Left ventricle myocardium inferior (tissue), 1 donor: ENCODE measurements at regions not wholly inside any gene's neighbourhood (a gene's known extent, or its start where the extent isn't known, plus 50 kb on each side); places are given as distances from the start of the nearest gene placed in this dataset.

Experiments used
- DNase-seq: peaks from one replicate; pipeline ENCODE4 v3.0.0-alpha.2; 2020
- H3K27ac ChIP-seq: fragments of 200-600 bp; replicated peaks from 2 replicates; pipeline ENCODE4 v1.8.0; 2021
- H3K27me3 ChIP-seq: fragments of 200-600 bp; 2 replicates; pipeline ENCODE4 v1.8.0; 2021; ENCODE audit warnings: low read depth
- H3K36me3 ChIP-seq: fragments of 200-600 bp; 2 replicates; pipeline ENCODE4 v1.8.0; 2021
- H3K4me1 ChIP-seq: fragments of 200-600 bp; 2 replicates; pipeline ENCODE4 v1.8.0; 2021
- H3K4me3 ChIP-seq: fragments of 200-600 bp; 2 replicates; pipeline ENCODE4 v1.8.0; 2021; ENCODE audit warnings: mild to moderate bottlenecking, moderate library complexity
- H3K9me3 ChIP-seq: fragments of 200-600 bp; replicated peaks from 2 replicates; pipeline ENCODE4 v1.8.0; 2021
- CTCF ChIP-seq: fragments of 200-600 bp; IDR thresholded peaks from 2 replicates; pipeline ENCODE4 v1.8.0; 2021; ENCODE audit warnings: antibody characterized with exemption, mild to moderate bottlenecking, borderline replicate concordance
- intact Hi-C: fragments of 100-400 bp; cut with micrococcal nuclease; formaldehyde crosslinking; loops from one replicate; pipeline ENCODE4 v1.11.0; 2022
- donor health status: DM: no; HTN: yes; CAD: no; lungs with severe emphysema.

- Histone ChIP-seq H3K27me3 (peaks cover 36% of the 10 kb centered on the region), H3K27ac (no peak overlapping the region), H3K36me3 (no peaks in the 10 kb centered on the region), H3K9me3 (no peaks in the 10 kb centered on the region), H3K4me1 (peaks cover 1% of the 10 kb centered on the region), H3K4me3 (no peak overlapping the region)
- intact Hi-C loops = no loop called here
- DNase-seq = no peak
- TF ChIP-seq CTCF = no peak
Observed at GRCh38 chr17:72401883-72402726, 281.3 kb downstream of the SOX9 start.

GRCh38 chr17:72402727-72403210 is 281.9 kb downstream of the SOX9 start:
- H3K4me3 ChIP-seq = no peak overlapping the region
- H3K27me3 ChIP-seq = peaks cover 36% of the 10 kb centered on the region
- DNase-seq = no peak
- peaks cover 8% of the 10 kb centered on the region for H3K4me1 ChIP-seq
- H3K27ac ChIP-seq = no peak overlapping the region
- H3K36me3 ChIP-seq = no peaks in the 10 kb centered on the region
- no peaks in the 10 kb centered on the region for H3K9me3 ChIP-seq
- no peak for TF ChIP-seq CTCF
- intact Hi-C loops = no loop called here

DNA sequence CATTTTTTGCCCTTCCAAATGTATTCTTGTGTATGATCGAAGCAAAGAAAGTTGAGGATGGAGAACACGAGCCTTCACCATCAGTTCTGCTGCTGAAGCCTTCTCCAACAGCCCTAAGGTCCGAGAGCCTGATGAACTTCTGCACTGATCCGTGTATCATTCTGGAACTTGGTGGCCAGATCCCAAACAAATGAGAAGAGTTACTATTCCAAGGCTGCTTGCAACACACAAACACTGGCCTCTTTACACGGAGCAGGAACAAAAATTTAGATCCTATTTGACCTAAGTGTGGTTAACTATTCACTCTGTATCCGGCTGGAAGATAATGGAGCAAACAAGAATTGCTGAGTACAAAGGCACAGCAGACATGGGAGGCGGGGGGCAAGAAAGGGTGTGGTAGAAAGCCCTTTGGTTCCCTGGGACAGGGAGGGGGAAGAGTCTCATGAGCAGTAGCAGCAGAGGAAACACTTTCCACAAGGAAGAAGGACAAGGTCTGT is 282.9 kb downstream of the SOX9 start:
- Histone ChIP-seq H3K4me1 (peaks cover 13% of the 10 kb centered on the region), H3K4me3 (no peak overlapping the region), H3K27ac (no peak overlapping the region), H3K36me3 (no peaks in the 10 kb centered on the region), H3K9me3 (no peaks in the 10 kb centered on the region), H3K27me3 (peaks cover 30% of the 10 kb centered on the region)
- no peak for DNase-seq
- no peak for TF ChIP-seq CTCF
- intact Hi-C loops = no loop called here

DNA sequence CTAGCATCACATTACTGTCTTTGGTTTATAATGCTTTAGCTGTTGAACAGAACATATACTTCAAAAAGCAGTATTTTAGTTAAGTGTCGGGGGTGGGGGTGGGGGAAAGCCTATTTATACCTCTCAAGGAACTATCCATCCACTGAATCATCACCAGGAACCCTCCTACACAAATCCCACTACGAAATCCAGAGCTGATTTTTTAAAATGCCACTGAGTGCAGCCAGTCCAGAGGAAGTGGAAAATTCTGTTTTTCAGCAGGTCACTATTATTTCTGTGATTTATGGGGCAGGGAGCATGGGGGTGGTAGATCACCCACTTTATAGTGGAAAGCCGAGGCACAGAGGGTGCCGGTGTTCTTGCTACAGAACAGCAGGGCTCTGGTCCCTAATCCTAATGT is 284.1 kb downstream of the SOX9 start:
- no peaks in the 10 kb centered on the region for H3K9me3 ChIP-seq
- no peak for DNase-seq
- H3K36me3 ChIP-seq = no peaks in the 10 kb centered on the region
- no peak overlapping the region for H3K27ac ChIP-seq
- intact Hi-C loops = no loop called here
- peaks cover 13% of the 10 kb centered on the region for H3K4me1 ChIP-seq
- H3K27me3 ChIP-seq = peaks cover 20% of the 10 kb centered on the region
- TF ChIP-seq CTCF = no peak
- H3K4me3 ChIP-seq = no peak overlapping the region

GRCh38 chr17:72405662-72406230 is 284.9 kb downstream of the SOX9 start:
- no peak for TF ChIP-seq CTCF
- intact Hi-C loops = no loop called here
- Histone ChIP-seq H3K36me3 (no peaks in the 10 kb centered on the region), H3K27me3 (peaks cover 28% of the 10 kb centered on the region), H3K9me3 (no peaks in the 10 kb centered on the region), H3K4me3 (no peak overlapping the region), H3K4me1 (peaks cover 13% of the 10 kb centered on the region), H3K27ac (no peak overlapping the region)
- no peak for DNase-seq
